Right ventricle myocardium inferior (tissue), 1 donor: ENCODE measurements at regions not wholly inside any gene's neighbourhood (a gene's known extent, or its start where the extent isn't known, plus 50 kb on each side); places are given as distances from the start of the nearest gene placed in this dataset.
A peak's percentile ranks its signal among the peaks of the same experiment; 100 is the strongest.
"Not testable (repeated sequence)": the region's sequence is repeated elsewhere in the genome, so short reads cannot be mapped to it uniquely, and the experiment has no call there.

ENCODE experiments used
- ATAC-seq: fragments of 200-7000 bp; cut with Tn5 transposase; one replicate; pipeline ENCODE4 v1.9.1; 2020; ENCODE audit warnings: mild to moderate bottlenecking, moderate library complexity
- DNase-seq: peaks from one replicate; pipeline ENCODE4 v3.0.0; 2021; ENCODE audit errors: missing footprints
- intact Hi-C: fragments of 100-400 bp; cut with DNase I; formaldehyde crosslinking; loops from one replicate; pipeline ENCODE4 v1.11.0; 2022
- donor health status: DM: no; HTN: yes; CAD: no; lungs with severe emphysema.

DNA sequence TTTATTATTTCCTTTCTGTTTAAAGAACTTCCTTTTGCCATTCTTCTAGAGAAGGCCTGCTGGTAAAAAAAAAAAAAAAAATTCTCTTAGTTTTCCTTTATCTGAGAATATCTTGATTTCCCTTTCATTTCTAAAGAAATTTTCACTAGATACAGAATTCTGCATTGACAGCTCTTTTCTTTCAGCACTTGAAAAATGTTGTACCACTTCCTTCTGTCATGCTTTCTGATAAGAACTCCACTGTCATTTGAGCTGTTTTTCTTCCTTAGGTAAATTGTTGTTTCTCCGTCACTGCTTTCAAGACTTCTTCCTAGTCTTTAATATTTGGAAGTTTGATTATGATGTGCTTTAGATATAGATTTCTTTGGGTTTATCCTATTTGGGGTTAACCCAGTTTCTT lies 113.6 kb upstream of the BTG1 start:
- ATAC-seq (no peak), DNase-seq (no peak)

GRCh38 chr12:92257261-92257660 lies 111.6 kb upstream of the BTG1 start:
- intact Hi-C loops, result no loop called here

More for the DNA sequence above, 113.6 kb upstream of the BTG1 start:
- intact Hi-C loops, result no loop called here

DNA sequence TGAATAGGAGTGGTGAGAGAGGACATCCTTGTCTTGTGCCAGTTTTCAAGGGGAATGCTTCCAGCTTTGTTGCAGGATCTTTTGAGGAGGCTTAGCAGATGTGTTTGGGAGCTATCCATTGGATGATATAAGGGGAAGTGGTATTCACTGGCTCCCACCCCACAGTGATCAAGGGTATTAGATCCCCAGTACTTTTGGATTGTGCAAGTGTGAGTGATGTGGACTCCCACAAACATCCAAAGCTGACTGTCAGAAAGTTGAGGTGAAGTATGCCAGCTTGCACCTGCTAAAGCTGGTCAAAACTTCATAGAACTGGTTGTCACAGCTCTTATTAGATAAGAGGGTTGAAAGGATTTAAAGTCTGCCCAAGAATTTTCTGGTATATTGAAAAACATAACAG lies 110.1 kb upstream of the BTG1 start:
- ATAC-seq, result no peak
- intact Hi-C loops, result no loop called here

More at GRCh38 chr12:92257261-92257660, 111.6 kb upstream of the BTG1 start:
- DNase-seq, result no peak
- ATAC-seq, result no peak

DNA sequence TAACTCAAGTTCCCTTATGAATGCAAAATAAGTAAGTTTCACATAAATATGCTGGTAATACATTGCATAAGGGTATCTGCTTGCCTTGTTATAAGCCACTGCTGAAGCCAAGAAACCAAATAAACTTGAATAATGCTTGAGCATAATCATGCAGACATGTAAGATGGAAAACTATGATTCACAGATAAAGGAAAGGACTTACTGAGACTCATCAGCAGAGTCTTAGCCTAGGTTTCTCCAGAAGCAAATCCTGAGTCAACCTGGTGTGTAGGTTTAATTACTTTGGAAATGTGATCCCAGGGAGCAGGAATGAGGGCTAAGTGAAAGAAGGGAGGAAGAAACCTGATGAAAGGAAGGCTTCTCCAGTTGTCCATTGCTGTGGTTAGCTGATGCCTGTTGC lies 107.7 kb upstream of the BTG1 start:
- intact Hi-C loops, result no loop called here
- no peak for DNase-seq
- ATAC-seq, result no peak

More for the DNA sequence above, 110.1 kb upstream of the BTG1 start:
- no peak for DNase-seq

DNA sequence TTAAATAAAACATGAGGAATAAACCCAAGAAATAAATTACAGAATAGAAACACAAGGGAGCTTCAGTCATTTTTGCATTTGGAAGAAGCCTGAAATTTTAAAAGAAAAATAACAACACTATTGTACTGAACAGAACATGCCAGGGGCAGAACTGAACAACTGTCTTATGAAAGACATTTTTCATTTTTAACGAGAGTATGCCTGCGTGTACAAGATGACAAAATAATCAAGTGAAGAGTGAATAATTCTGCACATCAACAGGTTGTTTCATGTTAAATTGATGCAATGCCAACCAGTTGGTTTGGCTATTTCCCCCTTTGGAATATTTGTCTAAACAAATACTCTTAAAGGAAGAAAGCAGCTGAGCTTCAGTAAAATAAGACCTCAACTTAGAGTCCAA lies 103.3 kb upstream of the BTG1 start:
- DNase-seq, result no peak
- no peak for ATAC-seq
- intact Hi-C loops, result no loop called here

DNA sequence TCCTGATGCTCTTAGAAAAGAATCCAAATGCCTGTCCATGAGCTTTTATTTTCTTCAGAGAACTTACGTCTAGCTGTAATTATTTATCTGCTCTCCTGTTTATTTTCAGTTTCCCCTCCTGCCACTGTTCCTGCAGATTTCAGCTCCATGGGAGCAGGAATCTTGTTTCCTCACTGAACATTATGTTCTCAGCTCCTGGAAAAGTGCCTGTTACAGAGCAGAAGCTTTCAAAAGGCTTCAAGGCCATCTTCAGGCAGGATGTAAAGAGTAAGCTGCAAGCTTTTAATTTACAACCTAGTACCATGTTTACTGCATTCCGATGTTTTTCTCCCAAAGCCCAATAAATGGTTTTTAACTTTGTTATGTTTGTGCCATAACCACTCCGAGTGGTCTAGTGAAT lies 98.4 kb upstream of the BTG1 start:
- intact Hi-C loops, result loop anchor here (1.0 to 5.0 kb wide), 6 partner anchors 28 to 862 kb away; partner anchors contain the start of gene BTG1
- DNase-seq (no peak), ATAC-seq (peak; percentile 91)

DNA sequence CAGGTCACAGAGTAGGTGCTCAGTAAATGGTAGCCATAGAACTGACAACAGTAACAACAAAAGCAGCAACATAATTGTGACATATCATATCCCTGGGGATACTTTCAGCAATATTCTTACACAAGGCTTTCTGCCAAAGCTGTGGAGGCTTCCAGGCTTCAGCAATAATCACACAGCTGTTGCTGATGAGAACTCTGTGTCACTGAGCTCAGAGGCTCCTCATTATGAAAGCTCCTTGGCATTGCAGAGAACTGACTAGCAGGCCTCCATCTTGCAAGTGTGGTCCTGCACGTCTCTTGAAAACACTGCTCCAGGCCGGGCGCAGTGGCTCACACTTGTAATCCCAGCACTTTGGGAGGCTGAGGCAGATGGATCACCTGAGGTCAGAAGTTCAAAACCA lies 97.3 kb upstream of the BTG1 start:
- intact Hi-C loops, result loop anchor here (5.0 kb wide), 4 partner anchors 206 to 861 kb away; no protein-coding TSS in a partner anchor
- ATAC-seq, result peak; percentile 71
- DNase-seq, result no peak

DNA sequence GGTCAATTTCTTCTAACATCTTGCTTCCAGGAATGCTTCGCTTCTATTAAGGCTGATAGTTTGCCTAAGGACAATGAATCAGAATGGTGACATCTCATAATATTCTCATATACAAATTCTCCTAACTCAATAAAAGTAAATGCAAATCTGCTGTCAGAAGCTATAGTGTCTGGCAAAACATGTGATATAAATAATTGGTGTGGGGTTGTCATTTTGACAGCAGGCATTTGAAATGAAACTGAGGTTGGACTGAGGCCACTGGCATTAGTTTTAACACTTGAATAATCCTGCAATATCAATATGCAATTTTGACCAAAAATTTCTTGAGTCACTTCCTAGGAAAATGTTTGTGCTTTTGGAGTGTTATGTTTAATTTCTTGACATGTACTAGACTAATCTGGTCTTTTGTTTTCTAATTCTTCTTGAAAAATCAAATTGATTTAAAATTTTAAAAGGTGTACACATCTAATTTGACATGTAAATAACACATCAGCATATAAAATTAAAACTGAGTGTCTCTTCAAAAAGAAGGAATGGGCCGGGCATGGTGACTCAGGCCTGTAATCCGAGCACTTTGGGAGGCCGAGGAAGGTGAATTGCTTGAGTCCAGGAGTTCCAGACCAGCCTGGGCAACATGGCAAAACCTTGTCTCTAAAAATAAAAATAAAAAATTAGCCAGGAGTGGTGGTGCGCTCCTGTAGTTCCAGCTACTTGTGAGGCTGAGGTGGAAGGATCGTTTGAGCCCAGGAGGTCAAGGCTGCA lies 92.3 kb upstream of the BTG1 start:
- intact Hi-C loops, result no loop called here

GRCh38 chr12:92237262-92237661 lies 91.6 kb upstream of the BTG1 start:
- DNase-seq (no peak), ATAC-seq (no peak)
- intact Hi-C loops, result no loop called here

More for the DNA sequence above, 92.3 kb upstream of the BTG1 start:
- no peak for DNase-seq
- ATAC-seq, result no peak

GRCh38 chr12:92235703-92236472 lies 90.2 kb upstream of the BTG1 start:
- DNase-seq (no peak), ATAC-seq (no peak)
- intact Hi-C loops, result no loop called here

DNA sequence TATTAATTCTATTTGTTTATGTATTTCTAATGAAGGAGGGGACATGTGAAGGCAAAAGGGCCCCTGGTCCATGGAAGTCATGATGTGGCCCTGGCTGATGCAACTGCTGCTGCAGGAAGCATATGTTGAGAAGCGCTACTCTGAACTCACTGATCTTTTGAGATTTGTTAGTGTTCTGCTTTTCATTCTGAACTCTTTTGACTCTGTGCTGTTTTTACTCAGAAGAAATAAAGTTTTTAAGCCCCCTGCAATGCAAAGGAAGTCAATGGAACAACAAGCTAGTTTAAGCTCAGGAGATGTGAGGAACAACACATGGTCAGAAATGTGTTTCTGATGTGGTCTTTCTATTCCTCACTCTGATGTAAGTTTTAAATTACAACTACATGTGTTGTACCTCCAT lies 88.9 kb upstream of the BTG1 start:
- DNase-seq, result no peak
- intact Hi-C loops, result no loop called here
- no peak for ATAC-seq

- intact Hi-C loops, result no loop called here
- ATAC-seq, result no peak
- DNase-seq, result no peak
These were observed 87.8 kb upstream of the BTG1 start for GRCh38 chr12:92233346-92234015.

- DNase-seq, intact Hi-C loops: not testable (repeated sequence)
- ATAC-seq, result peak; percentile 56
These were observed 86.8 kb upstream of the BTG1 start for GRCh38 chr12:92232371-92232932.

DNA sequence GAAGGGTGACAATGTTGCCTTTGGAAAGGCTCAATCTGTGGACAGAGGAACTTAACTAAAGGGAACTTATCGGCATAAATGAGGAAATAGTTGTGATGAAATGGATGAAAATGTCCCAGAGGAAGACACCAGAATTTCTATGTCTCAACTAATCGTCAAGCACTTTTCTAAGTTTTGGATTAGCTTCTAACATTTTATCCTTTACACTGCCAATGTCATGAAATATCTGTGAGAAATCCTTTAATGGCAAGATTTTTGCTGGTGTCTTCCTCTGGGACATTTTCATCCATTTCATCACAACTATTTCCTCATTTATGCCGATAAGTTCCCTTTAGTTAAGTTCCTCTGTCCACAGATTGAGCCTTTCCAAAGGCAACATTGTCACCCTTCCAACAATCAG lies 86.3 kb upstream of the BTG1 start:
- DNase-seq, intact Hi-C loops: not testable (repeated sequence)
- peak; percentile 88 for ATAC-seq

DNA sequence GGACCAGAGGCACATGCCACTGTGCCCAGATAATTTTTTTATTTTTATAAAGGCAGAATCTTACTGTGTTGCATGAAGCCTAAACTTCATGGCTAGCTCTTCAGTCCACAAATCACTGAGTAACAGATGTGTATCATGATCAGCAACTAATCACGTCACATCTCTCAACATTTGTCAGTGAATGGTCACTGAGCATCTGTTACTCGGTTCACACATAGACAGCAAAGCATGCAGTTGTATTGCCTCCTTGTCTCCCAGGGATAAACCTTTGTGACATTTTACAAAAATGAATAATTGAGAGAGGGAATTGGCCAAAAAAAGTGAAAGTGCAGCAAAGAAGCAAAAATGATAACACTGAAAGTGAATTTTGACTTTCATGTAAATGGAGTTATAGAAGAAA lies 85.9 kb upstream of the BTG1 start:
- DNase-seq, intact Hi-C loops: not testable (repeated sequence)
- peak; percentile 47 for ATAC-seq

DNA sequence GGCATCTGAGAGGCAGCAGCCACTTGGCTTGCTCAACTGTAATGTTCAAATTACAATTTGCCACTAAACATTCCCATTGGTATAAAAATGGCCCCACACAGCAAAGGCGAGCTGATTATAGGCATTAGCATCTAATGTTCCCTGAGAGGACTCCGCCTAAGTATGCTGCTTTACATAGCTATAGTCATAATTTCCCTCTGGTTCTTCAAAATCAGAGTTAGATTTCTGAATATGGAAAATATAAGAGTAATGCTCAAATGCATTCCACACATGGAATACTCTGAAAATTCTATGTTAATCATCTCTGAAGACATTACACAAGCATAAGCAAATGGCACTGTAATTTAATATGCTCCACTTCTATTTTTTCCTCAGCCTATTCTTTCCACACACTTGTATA lies 83.7 kb upstream of the BTG1 start:
- intact Hi-C loops, result no loop called here
- DNase-seq, result no peak
- ATAC-seq, result no peak

DNA sequence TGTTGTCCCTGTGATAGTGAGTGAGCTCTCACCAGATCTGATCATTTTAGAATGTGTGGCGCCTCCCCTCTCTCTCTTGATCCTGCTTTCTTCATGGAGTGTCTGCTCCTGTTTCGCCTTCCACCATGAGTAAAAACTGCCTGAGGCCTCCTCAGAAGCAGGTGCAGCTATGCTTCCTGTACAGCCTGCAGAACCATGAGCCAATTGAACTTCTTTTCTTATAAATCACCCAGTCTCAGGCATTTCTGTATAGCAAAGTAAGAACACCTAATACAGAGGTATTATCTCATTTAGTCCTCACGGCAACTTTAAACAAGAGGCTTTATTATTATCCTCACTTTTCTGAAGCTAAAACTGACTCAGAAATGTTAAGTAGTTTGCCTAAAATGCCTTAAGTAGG lies 81.3 kb upstream of the BTG1 start:
- intact Hi-C loops, result no loop called here
- DNase-seq (no peak), ATAC-seq (no peak)

DNA sequence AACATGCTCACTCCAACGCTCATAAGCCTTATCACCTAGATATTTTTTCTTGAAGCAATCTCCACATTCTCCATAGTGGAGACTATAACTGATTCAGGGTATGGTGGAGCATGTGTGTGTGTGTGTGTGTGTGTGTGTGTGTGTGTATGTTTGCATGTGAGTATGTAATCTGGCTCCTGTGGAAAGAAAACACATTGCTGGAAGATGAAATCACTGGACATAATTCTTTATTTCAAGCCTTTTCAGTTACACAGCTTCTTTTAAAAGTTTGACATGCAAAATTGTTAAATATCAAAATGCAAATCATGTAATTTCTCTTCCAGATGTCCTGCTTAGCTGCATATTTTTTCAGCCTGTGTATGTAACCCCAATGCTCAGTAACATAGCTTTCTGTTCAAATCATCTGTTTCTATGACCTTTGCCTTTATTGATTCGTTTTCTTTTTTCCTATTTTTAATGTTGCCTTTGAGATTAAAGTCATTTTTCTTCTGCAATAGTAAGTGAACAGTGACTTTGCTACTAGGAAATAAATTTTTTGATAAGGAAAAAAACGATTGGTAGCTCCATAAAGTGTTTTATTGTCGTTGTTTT lies 80.5 kb upstream of the BTG1 start:
- DNase-seq (no peak), ATAC-seq (no peak)
- intact Hi-C loops, result no loop called here
